ENCODE measurements at regions not wholly inside any gene's neighbourhood (a gene's known extent, or its start where the extent isn't known, plus 50 kb on each side); places are given as distances from the start of the nearest gene placed in this dataset.
A peak's percentile ranks its signal among the peaks of the same experiment; 100 is the strongest.
"Not testable (repeated sequence)": the region's sequence is repeated elsewhere in the genome, so short reads cannot be mapped to it uniquely, and the experiment has no call there.

- no peak for DNase-seq (ENCODE audit: low read depth)
- no peak overlapping the region for H3K4me3 ChIP-seq (ENCODE audit: low read depth, low read length)
These were observed 843.2 kb downstream of the AMY1C start for GRCh38 chr1:104592926-104593325.

DNA sequence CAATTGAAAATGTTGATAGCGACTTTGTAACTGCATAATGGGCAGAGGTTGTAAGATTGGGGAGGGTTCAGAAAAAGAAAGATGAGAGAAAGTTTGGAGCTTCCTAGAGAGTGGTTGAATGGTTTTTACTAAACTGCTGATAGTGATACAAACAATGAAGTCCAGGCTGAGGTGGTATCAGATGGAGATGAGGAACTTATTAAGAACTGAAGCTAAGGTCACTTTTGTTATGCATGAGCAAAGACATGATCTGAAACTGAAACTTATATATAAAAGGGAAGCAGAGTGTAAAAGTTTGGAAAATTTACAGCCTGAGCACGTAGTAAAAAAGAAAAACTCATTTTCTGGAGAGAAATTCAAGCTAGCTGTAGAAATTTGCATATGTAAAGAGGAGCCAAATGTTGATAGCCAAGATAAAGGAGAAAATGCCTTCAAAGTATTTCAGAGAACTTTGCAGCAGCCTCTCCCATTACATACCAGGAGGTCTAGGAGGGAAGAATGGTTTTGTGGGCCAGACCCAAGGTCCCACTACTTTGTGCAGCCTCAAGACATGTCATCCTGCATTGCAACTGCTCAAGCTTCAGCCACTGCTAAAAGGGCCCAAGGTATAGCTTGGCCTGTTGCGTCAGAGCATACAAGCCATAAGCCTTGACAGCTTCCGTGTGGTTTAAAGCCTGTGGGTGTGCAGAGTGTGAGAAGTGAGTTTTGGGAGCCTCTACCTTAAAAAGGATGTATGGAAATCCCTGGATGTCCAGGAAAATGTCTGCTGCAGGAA lies 843.9 kb downstream of the AMY1C start:
- no peak overlapping the region for H3K4me3 ChIP-seq (ENCODE audit: low read depth, low read length)
- DNase-seq (ENCODE audit: low read depth): no peak

GRCh38 chr1:104617474-104617873 lies 867.8 kb downstream of the AMY1C start:
- DNase-seq (ENCODE audit: low read depth): no peak
- no peak overlapping the region for H3K4me3 ChIP-seq (ENCODE audit: low read depth, low read length)

DNA sequence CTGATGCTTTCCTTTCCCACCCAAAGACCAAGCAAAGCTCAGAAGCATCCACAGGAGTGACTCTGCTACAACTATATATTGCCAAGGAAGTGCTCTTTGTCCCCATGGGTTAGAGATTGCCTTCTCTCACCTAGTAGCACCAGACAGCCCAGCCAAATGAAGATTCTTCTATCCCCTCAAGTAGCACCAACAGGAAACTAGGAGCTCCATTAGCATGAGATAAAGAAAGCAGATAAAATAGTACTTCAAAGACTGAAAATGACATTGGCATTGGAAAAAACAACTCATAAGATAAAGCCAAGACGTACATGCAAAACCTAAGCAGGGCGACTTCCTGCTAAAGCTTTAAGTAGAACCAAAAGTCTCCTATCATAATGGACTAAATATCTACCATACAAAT lies 871.5 kb downstream of the AMY1C start:
- no peak for DNase-seq (ENCODE audit: low read depth)
- H3K4me3 ChIP-seq (ENCODE audit: low read depth, low read length): no peak overlapping the region

DNA sequence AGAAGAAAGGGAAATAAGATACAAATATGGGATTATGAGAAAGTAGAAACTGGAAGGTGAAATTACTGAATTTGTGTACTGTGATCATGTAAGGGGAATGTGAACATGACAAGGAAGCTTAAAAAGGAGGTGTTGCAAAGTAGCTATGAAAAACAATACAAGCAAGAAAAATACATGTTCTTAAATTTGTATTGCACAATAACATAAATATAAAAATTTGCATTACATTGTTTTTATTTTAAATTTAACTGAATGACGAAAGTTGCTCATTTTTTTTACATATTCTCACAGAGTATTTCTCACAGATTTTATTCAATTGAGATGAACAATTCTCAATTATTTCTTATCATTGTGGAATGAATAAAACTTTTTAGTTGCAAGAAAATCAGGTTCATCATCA lies 874.8 kb downstream of the AMY1C start:
- DNase-seq (ENCODE audit: low read depth): no peak
- no peak overlapping the region for H3K4me3 ChIP-seq (ENCODE audit: low read depth, low read length)

GRCh38 chr1:104629589-104629988 lies 879.9 kb downstream of the AMY1C start:
- no peak for DNase-seq (ENCODE audit: low read depth)
- no peak overlapping the region for H3K4me3 ChIP-seq (ENCODE audit: low read depth, low read length)

GRCh38 chr1:104630567-104631149 lies 881.0 kb downstream of the AMY1C start:
- H3K4me3 ChIP-seq (ENCODE audit: low read depth, low read length): no peak overlapping the region
- DNase-seq (ENCODE audit: low read depth): no peak

GRCh38 chr1:104636581-104636980 lies 886.9 kb downstream of the AMY1C start:
- DNase-seq (ENCODE audit: low read depth): no peak
- no peak overlapping the region for H3K4me3 ChIP-seq (ENCODE audit: low read depth, low read length)

DNA sequence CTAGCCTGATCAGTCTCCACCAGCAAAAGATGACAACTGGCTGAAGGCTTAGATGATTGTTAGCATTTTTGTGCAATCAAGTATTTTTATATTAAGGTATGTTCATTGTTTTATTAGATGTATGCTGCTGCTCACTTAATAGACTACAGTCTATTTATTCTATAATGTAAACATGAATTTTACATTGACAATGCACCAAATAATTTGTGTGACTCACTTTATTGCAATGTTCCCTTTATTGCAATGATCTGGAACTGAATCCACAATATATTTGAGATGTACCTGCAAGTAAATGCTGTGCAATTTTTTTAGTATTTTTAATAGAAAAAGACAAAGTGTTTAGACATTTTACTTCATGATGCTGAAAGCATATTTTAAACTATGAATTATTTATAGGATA lies 896.5 kb downstream of the AMY1C start:
- DNase-seq (ENCODE audit: low read depth): no peak
- H3K4me3 ChIP-seq (ENCODE audit: low read depth, low read length): no peak overlapping the region

DNA sequence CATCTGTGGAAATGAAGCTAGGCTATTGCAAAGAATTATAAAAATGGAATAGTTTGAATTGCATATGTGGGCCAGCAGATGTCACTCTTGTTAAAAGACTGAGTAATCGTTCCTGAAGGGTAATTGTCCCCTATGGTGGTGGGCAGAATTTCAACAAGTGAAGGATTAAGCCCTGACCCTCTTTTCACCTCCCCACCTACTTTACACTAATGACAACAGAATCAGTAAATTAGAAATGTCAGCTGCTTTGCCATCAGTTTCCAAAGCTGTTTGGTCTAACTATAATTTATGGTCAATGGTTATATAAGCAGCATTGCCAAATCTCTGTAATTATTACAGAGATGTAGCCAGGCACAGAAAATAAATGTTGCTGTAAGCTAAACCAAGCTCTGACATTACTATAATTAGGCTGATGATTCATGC lies 898.6 kb downstream of the AMY1C start:
- H3K4me3 ChIP-seq (ENCODE audit: low read depth, low read length): no peak overlapping the region
- no peak for DNase-seq (ENCODE audit: low read depth)

DNA sequence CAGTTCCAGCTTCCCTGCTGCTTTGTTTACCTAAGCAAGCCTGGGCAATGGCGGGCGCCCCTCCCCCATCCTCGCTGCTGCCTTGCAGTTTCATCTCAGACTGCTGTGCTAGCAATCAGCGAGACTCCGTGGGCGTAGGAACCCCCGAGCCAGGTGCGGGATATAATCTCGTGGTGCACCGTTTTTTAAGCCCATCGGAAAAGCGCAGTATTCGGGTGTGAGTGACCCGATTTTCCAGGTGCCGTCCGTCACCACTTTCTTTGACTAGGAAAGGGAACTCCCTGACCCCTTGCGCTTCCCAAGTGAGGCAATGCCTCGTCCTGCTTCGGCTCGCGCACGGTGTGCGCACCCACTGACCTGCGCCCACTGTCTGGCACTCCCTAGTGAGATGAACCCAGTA lies 914.7 kb downstream of the AMY1C start:
- not testable (repeated sequence) for DNase-seq (ENCODE audit: low read depth); H3K4me3 ChIP-seq (ENCODE audit: low read depth, low read length)

DNA sequence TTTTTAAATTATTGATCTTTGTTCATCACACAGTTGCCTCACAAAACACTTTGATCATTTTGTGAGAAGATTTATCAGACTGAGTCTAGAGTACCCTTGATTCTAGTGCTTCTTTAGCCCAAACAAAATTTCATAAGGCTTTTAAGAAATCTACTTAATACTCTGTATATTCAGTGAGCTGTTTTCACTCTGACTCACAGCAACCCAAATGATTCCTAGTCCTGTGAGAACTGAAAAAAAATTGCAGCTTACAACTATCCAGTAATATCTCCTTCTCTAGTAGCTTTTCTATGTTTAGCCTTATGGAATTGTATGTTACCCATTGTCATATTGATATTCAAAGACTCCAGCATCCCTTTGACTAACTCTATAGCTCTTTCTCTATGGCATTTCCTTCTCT lies 915.6 kb downstream of the AMY1C start:
- no peak for DNase-seq (ENCODE audit: low read depth)
- no peak overlapping the region for H3K4me3 ChIP-seq (ENCODE audit: low read depth, low read length)

DNA sequence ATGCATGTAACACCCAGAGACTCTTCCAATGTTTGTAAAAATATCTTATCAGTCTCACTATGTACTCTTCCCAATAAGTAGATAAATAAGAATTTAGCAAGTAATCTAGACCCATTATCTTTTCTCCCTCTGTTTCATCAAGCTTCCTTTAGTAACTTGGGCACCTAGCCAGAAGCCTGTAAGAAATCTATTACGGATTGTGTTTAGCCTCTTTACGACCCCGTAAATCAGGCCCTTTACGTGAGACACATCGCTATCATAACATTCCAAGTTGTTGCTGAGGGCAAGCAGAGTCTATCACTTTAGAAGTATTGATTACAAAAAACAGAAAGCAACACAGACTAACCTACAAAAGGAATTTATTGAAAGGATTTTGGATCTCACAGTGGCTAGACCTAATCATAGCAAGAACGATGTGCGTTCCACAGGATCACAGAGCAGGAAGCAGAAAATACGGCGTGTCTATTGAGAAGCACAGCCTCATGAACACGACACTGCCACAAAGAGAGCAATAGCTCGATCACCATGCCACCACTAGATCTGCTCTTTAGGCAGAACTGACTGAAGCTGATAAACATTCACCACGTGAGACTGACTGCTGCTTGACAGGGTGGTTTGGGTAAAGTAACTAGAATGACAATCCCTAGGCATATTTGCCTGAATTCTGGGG lies 922.1 kb downstream of the AMY1C start:
- no peak overlapping the region for H3K4me3 ChIP-seq (ENCODE audit: low read depth, low read length)
- no peak for DNase-seq (ENCODE audit: low read depth)

- no peak overlapping the region for H3K4me3 ChIP-seq (ENCODE audit: low read depth, low read length)
- DNase-seq (ENCODE audit: low read depth): no peak
These were observed 949.7 kb downstream of the AMY1C start for GRCh38 chr1:104699433-104699832.

- no peak overlapping the region for H3K4me3 ChIP-seq (ENCODE audit: low read depth, low read length)
- DNase-seq (ENCODE audit: low read depth): no peak
These were observed 953.0 kb downstream of the AMY1C start for GRCh38 chr1:104702731-104703130.

GRCh38 chr1:104706631-104707147 lies 957.0 kb downstream of the AMY1C start:
- H3K4me3 ChIP-seq (ENCODE audit: low read depth, low read length): peak overlapping the region; percentile 28
- no peak for DNase-seq (ENCODE audit: low read depth)

DNA sequence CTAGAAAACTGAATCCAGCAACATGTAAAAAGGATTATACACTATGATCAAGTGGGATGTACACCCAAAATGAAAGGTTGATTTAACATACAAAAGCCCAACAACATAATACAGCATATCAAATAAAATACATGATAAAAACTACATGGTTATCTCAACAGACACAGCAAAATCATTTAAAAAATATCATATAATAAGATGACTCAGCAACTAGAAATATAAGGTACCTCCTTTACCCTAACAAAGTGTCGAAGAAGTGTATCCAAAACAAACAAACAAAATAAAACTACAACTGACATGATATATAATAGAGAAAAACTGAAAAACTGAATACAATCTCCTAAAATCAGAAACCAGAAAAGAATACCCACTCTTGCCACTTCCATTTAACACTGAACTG lies 969.1 kb downstream of the AMY1C start:
- no peak overlapping the region for H3K4me3 ChIP-seq (ENCODE audit: low read depth, low read length)
- no peak for DNase-seq (ENCODE audit: low read depth)

GRCh38 chr1:104720741-104721140 lies 971.0 kb downstream of the AMY1C start:
- H3K4me3 ChIP-seq (ENCODE audit: low read depth, low read length): no peak overlapping the region
- DNase-seq (ENCODE audit: low read depth): no peak

DNA sequence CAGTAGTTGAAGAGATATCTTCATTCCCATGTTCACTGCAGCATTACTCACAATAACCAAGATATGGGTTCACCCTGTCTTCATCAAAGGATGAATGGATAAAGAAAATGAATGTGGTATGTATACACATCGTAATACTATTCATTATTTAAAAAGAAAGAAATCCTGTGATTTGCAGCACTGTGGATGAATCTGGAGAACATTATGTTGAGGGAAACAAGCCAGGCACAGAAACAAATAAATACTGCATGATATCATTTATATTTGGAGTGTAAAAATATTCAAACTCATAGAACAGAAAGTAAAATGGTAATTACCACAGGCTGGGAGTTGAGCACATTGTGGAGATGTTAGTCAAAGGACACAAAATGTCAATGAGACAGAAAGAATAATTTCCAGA lies 977.2 kb downstream of the AMY1C start:
- no peak overlapping the region for H3K4me3 ChIP-seq (ENCODE audit: low read depth, low read length)
- DNase-seq (ENCODE audit: low read depth): no peak

- no peak for DNase-seq (ENCODE audit: low read depth)
- no peak overlapping the region for H3K4me3 ChIP-seq (ENCODE audit: low read depth, low read length)
These were observed 984.2 kb downstream of the AMY1C start for GRCh38 chr1:104733866-104734265.

- DNase-seq (ENCODE audit: low read depth): no peak
- no peak overlapping the region for H3K4me3 ChIP-seq (ENCODE audit: low read depth, low read length)
These were observed 996.2 kb downstream of the AMY1C start for GRCh38 chr1:104745875-104746274.

All from skeletal muscle cell (primary cell).